Medulla oblongata (tissue), 1 donor: ENCODE measurements at regions not wholly inside any gene's neighbourhood (a gene's known extent, or its start where the extent isn't known, plus 50 kb on each side); places are given as distances from the start of the nearest gene placed in this dataset.

Source experiments
- DNase-seq: peaks from one replicate; pipeline ENCODE4 v3.0.0-alpha.2; 2015; ENCODE audit errors: extremely low spot score

DNA sequence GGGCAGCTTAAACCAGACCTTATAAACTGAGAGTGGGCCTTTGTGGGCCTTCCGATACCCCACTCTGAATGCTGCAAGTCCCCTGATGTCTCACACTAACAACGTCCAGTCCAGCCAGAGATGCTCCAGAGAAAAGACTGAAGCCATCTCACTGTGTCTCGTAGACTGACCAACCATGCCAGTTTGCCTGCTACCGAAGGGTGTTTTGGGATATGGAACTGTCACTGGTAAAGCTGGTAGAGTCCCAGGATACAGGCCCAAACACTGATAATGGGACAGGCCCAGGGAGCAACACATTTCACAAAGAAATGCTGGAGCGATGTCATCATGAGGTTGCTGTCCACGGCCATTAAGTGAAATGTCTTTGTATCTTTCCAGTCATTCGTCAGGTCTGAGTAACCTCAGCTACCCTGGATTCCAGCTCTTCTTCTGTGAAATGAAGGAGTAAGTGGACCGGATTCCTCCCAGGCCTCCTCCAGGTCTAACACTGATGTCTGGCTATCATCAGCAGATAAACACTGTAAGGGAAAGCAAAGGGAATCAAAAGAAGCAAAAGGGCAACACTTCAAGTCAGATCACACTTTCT is 81.6 kb downstream of the SLC5A7 start:
- DNase-seq, result no peak

DNA sequence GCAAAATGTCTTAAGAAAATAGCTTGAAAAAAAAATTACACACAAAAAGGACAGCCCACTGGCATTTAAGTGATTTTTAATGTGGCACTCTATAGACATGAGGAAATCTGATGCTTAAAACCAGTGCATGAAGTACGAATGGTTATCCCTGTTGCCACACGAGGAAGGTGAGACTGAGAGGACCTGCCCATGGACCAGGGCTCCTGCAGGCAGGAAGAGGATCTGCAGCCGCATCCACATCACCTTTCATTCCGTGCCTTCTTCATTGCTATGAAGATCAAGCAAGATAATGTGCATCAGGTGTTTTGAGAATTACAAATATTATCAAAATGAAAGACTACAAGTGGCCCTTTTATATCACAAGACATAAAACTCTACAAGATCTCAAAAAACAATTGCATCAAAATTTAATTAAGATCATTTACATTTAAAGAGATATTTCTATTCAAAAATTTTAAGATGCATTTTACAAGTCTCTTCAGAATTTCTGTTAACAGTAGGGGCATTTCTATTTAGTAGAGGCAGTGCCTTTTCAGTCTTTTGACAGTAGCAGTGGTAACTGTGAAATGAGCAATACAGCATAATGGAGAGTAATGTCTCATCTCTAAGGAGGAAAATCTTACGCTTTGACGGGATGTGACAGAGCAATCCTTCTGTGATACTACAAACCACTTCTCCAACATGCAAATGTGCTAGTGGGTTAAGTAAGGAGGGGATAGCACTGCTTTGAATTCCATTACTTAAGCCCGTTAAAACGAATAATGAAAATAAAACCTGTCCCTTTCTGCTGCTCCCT is 83.4 kb downstream of the SLC5A7 start:
- no peak for DNase-seq

DNA sequence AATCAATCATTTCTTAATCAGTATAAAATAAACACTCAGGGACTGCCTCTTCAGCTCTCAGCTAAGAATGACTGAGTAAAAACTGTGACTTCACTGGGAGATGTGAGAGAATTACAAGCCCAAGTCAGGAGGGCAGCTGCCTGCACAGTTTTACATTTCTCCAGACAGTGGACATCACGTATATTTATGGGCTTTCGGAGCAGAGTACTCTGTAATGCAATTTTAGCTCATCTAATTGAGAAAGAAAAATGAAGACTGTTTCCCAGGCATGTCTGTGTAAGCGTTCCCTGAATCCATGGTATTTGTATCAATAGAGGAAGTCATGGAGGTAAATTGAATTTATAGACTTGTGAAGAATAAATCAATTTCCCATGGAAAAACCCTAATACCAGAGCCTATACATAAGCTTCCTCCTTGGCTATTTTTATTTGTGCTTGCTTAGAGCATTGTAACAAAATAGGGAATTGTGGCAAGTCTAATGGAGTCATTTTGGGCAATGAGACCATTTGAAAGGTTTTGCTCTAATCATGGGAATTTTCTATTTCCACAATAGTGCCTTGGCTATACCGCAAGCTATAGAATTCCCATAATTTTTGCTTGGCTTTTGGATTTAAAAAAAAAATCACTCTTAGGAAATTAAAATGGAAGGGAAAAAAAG is 87.2 kb downstream of the SLC5A7 start:
- DNase-seq, result no peak

DNA sequence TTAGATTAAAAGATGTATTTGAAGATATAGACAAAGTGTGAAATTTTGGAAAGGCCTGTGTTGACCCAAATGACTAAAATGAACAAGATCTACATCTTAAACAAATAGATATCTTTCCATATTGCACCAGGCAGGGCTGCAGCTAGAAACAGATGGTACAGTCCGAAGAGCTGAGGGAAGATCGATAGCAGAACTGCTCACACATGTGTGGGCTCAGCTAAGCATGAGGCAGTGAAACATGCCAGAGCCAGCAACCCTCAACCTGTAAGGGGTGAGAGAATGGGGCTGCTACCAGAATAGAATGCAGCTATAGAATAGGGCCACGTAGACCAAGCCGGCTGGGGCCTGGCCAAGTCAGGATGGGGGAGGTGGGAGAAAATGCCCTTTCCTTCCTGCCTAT is 87.8 kb downstream of the SLC5A7 start:
- DNase-seq, result no peak

DNA sequence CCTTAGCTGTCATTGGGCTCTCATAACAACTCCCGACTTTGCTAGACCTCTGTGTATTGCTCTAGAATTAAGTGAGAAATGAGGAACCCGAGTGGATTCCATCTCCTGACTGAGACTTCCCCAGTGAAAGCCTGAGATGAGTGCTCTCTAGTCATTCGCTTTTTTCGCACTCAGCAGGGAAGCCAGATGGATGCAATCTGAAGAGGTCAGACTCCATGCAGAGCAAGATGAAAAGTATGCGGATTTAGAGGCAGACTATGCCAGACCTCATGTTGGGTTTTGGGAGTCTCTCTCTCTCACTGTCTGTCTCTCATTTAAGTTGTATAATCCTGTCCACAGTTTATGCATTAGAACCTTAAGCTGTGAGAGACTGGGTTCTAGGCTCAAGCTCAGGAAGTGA is 88.6 kb downstream of the SLC5A7 start:
- DNase-seq, result no peak

DNA sequence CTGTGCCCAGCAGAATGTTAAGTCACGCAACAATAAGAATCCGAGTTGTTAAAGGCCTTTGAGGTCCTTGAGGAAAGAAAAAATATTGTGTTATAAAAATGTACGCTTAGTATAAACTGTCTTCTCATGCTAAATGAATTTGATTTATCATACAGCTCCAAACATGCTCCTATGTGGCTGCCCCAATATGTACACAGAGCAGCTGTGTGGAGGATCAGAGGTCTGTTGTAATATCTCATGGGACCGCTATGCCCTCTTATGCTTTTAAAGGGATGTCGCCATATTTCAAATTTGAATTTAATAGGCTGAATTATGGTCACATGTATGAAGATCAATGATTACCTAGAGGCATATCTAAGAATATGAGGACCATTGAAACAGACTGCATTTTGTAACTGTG is 90.2 kb downstream of the SLC5A7 start:
- no peak for DNase-seq

DNA sequence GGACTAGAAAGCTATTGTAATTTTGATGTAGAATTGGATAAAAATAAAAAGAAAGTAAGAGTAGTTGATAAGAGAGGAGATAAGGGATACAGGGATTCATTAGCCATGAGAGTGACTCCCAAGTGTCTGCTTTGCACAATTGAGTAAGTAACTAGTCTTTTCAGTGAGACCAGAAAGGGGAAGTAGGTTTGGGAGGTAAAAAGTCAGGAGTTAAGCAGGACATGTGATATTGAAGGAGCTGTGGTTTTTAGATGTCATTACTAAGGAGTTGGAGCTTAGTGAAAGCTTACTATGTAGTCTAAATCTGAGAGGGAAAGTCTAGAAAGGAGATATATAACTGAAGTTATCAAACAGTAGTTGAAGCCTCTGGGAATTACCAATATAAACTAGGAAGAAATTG is 93.4 kb downstream of the SLC5A7 start:
- DNase-seq, result peak; percentile 17

DNA sequence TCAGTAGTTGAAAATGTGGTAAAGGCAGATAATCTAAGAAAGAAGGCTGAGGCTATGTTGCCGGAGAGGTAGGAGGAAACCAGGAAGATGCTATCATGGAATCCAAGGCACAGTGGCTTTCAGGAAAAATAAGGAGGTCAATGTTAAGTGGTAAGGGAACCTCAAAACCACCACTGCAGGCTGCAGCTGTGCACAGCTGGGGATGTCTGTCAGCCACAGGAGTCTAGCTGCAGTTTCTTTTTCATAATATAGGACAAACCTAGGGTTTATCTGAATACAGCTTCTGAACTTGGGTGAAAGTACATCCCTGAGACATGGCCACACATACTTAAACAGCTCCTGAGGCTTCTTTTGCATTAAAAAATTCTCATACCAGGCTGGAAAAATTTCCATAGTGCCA is 93.9 kb downstream of the SLC5A7 start:
- DNase-seq, result no peak

DNA sequence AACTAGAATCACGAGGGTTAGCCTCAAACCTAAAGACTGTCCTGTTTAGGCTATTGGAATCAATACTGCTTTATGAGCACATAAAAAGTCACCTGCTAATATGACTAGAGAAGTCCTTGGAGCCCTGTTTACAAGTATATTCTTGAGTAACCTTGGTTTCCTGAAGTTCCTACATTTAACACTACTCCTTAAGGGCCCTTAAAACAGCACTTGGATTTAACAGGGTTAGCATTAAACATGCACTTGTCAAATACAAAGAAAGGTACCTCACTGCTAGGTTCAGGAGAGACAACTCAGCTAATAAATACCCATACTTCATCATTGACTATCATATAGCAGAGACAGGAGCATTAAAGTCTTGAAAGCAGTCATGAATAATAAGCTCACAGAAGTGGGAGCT is 96.7 kb downstream of the SLC5A7 start:
- no peak for DNase-seq

DNA sequence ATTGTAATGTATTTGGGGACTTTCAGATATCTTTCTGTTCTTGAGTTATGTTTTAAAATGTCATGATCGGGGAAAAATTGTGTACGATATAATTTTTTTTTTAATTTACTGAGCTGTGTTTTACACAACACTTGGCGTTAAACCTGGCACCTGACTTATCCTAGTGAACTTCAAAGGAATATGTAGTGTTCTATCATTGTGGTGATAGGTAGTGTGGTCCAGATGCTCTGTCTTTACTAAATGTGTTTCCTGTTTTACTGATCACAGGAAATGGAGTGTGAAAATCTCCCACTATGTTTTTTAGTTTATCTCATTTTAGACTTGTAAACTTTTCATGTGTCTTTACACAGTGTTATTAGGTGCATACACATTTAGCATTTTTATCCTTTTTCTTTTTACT is 98.0 kb downstream of the SLC5A7 start:
- no peak for DNase-seq

DNA sequence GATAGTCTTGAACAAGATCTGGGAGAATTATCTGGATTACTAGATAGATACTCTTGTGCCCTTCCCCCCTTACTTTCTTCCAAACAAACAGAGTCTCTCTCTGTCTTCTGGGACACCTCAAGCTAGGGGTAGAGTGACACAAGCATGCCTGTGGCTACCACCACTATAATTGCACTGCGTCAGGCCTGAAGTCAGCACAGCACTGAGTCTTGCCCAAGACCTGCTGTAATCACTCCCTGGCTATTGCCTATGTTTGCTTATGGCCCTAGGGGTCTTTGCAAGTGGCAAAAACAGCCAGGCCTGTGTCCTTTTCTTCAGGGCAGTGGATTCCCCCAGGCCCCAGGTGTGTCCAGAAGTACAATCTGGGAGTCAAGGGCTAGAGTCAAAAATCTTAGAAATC is 106.6 kb downstream of the SLC5A7 start:
- DNase-seq, result no peak

DNA sequence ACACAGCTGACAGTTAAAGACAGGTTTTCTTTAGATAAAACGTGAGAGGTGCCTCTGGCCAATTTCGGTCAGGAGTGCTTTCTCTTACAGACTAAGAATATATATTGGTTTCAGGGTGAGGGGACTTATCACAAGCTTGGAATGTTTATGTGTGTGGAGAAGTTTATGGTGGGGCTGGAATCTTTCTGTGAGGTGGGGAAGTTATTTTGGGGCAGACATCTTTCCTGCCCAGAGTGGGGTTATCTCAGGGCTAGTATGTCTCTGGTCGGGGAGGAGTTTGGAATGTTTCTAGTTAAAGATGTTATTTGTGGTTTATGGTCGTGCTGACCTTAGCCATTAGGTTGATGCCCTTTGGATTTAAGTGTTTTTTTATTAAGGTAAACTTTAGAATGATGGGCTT is 115.2 kb downstream of the SLC5A7 start:
- DNase-seq, result no peak

DNA sequence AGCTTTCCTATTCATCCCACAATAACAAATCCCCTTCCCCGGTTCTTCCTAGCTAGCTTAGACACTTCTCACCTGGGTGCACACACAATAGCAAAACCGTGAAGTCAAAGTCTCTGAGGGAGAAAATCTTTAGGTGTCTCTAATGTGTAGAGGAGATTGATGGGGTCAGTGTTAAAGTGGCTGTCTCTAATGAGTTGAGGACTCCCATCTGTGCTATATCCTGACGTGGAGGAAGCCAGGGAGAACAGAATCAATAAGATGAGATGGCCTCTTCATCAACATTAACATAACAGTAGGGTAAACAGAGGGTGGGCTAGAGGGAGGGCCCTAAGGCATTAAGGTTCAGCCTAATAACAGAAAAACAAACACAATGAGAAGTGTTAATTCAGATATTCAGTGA is 120.4 kb downstream of the SLC5A7 start:
- DNase-seq, result no peak

DNA sequence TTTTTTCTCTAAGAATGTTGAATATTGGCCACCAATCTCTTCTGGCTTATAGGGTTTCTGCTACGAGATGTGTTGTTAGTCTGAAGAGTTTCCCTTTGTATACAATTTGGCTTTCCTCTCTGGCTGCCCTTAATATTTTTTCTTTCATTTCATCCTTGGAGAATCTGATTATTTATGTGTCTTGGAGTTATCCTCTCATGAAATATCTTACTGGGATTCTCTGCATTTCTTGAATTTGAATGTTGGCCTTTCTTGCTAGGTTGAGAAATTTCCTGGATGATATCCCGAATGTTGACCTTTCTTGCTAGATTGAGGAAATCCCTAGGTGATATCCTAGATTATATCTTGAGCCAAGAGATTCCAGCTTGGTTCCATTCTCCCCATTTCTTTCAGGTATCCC is 125.6 kb downstream of the SLC5A7 start:
- DNase-seq, result no peak

DNA sequence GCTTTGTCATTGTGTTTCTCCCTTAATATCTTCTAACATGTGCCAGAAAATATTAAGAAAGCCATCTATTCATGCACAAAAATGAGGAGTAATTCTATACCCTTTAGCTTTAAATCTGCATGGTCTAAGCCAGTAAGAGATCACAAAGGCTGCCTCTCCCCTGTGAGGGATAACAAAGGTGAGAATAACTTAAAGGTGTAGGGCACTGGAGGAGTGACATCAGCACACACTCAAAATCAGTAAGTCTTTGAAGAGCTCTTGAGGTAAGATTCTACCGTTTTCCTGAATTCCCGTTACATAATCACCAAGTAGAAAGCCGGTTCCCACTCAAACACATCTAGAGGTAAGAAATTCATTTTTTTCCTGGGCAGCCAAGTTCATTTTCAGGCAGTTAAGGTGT is 123.9 kb upstream of the SULT1C3 start:
- DNase-seq, result no peak

DNA sequence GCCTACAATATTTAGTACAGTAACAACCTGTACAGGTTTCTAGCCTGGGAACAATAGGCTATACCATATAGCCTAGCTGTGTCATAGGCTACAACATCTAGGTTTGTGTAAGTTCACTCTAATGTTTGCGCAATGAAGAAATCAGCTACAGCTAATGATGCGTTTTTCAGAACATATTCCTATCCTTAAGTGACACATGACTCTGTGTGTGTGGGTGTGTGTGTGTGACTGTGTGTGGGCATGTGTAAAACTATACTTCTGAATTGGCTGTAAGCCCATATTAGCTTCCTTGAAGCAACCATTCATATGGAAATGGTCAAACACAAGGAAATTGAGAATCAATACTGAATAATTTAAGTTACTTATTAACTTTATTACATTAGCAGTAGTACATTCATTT is 120.8 kb upstream of the SULT1C3 start:
- DNase-seq, result no peak

DNA sequence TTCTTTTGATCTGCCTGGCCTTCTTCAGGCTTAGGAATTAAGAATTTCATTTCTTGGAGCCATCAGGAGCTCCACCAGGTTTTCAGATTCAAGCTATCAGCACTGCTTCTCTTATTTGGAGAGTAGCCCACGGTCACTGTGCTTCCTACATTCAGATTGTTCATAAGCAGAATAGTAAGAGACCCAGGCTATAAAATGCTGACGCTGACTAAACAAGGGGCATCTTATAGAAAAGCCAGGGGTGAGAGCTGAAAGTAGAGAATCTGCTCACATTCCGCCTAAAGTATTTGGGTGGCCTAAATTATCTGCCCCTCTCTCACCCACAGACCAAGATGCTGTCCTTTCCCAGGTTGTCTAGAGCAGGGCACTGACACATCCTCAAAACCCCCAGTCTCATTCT is 120.3 kb upstream of the SULT1C3 start:
- no peak for DNase-seq

DNA sequence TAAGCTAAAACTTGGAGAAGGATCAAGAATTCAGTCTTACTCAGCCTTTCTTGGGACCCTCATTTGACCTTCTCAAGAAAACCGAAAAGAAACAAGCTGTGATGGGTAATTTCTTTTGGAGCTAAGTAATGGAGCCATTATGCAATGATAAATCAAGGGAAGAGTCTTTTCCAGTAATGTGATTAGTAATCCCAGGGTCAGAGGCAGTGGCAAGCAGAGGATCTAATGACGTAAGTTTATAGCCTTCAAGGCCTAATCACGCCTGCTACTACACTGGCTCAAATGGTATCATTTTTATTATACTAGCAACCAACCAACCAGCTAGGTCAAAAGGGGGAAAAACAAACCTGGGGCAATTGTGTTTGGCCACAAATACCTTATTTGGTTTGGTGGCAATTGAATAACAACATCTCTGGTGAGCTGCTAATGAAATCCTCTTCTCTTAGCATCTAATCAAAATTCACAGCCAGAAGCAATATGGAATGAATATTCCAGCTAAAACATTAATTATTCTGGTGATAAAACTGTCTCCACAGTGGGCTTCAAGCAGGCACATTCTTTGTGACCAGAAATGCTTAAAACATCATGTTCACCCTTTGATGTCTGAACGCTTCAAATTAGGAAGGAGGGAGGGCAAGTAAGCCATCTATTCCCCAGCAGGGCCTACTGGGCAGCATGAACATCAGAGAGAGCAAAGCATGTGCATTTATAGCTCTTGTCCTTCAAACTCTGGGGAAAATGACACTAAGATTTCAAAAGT is 114.9 kb upstream of the SULT1C3 start:
- no peak for DNase-seq

DNA sequence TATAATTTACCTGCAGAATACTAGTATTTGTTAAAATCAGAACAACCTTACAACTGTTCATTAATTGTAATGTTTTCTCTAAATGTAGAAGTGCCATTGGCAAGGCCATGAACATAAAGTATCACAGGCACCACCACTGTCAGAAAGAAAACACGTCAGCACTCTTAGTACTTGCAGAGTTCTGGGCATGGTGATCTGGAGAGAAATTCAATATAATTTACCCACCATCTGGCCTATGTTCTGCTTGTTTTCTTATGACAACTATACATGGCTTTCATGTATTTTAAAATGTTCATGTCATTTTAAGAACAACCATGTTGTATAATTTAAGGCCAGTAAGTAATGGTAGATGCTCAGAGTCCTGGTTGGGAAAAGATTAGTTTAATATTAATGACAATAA is 114.2 kb upstream of the SULT1C3 start:
- DNase-seq, result no peak

DNA sequence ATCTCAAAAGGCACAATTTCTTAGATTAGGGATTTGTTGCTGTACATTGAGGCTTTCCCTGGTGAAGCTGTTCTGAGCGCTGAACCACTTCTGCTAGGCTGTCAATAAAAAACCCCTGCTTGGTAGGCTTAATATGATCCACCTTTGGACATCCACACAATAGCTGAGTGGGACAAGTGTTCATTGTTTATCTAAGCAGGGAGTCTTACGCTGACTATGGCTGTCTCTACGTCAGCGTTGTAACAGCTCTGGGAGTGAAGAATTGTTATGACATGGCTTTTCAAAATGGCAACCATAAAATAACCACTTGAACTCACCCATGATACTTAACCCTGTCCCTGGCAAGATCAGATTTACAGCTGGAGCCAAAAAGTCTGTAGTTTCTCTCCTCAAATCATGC is 111.5 kb upstream of the SULT1C3 start:
- DNase-seq, result no peak

DNA sequence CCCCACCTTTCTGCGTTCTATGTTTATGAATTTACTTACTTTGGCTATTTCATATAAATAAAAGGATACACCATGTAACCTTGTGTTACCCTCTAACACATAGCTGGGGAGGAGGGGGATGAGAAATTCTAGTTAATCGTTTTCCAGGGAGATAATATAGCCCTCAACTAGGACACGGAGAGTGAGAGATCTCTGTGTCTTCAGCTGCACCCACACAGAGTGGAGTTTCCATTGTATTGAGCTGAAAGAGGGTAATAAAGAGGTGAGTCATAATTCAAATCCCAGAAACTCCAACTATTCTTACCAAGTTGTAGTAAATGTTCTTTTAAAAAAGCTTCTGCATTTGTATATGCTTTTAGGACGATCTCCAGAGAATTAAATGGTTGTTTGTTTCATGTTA is 110.1 kb upstream of the SULT1C3 start:
- DNase-seq, result no peak

DNA sequence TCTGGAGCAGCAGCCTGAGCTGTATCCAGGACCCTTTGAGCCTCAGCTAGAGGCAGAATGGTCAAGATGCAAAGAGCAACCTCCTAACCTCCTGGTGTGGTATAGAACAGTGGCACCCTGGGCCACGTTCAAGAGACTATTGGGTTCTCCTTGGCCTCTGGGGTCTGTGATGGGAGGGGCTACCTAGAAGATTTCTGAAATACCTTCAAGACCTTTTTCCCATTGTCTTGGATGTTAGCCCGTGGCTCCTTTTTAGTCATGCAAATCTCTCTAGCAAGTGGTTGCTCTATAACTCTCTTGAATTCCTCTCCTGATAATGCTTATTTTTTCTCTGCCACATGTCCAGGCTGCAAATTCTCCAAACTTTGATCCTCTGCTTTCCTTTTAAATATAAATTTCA is 106.3 kb upstream of the SULT1C3 start:
- no peak for DNase-seq

DNA sequence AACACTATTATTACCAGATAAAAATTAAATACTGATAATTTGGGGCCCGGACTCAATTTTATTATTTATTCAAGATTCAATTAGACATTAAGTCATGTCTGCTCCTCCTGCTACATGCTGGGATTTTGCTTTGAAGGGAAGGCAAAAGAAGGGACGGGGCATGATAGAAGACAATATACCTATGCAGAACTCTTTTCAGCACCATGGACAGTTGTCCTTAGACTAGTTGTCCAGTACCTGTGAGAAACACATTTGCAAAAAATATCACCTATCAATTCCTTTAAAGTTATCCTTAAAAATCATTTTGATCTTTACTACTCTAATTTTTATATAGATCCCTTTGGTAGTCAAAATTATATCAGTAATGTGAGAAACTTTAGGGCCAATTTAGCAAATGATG is 100.2 kb upstream of the SULT1C3 start:
- DNase-seq, result no peak
